HEK293T (cell line): ENCODE measurements at regions not wholly inside any gene's neighbourhood (a gene's known extent, or its start where the extent isn't known, plus 50 kb on each side); places are given as distances from the start of the nearest gene placed in this dataset.

Source experiments
- CTCF ChIA-PET: fragments of 350-600 bp; formaldehyde crosslinking; extraction: SDS; loops from one replicate; lab custom pipeline; 2021; ENCODE audit warnings: antibody characterized with exemption, inconsistent platforms; lab: Yijun Ruan, JAX
- POLR2A ChIA-PET: fragments of 350-600 bp; formaldehyde crosslinking; extraction: SDS; loops from one replicate; lab custom pipeline; 2020; ENCODE audit warnings: antibody characterized with exemption, inconsistent platforms; lab: Yijun Ruan, JAX
- DNase-seq: peaks from one replicate; pipeline ENCODE4 v3.0.0; 2012; ENCODE audit warnings: mixed read lengths; ENCODE audit errors: extremely low spot score
- ARNT ChIP-seq: fragments of 450-650 bp; IDR thresholded peaks from 2 replicates; pipeline ENCODE4 v1.6.1; 2017; ENCODE audit warnings: mild to moderate bottlenecking
- BHLHE40 ChIP-seq: fragments of 450-650 bp; IDR thresholded peaks from 2 replicates; pipeline ENCODE4 v1.6.1; 2016; ENCODE audit warnings: mild to moderate bottlenecking, moderate library complexity, borderline replicate concordance
- CTBP1 ChIP-seq: fragments of 450-650 bp; IDR thresholded peaks from 2 replicates; pipeline ENCODE4 v1.6.1; 2016; ENCODE audit warnings: borderline replicate concordance
- ELF4 ChIP-seq: fragments of 450-650 bp; IDR thresholded peaks from 2 replicates; pipeline ENCODE4 v1.6.1; 2017; ENCODE audit warnings: antibody characterized with exemption
- FOXA1 ChIP-seq: fragments of 450-650 bp; IDR thresholded peaks from 2 replicates; pipeline ENCODE4 v1.6.1; 2016; ENCODE audit warnings: mild to moderate bottlenecking
- FOXK2 ChIP-seq: fragments of 450-650 bp; IDR thresholded peaks from 2 replicates; pipeline ENCODE4 v1.6.1; 2016; ENCODE audit warnings: mild to moderate bottlenecking
- FOXM1 ChIP-seq: fragments of 450-650 bp; IDR thresholded peaks from 2 replicates; pipeline ENCODE4 v1.6.1; 2017; ENCODE audit warnings: mild to moderate bottlenecking, borderline replicate concordance
- HDGF ChIP-seq: fragments of 450-650 bp; IDR thresholded peaks from 2 replicates; pipeline ENCODE4 v1.6.1; 2017; ENCODE audit warnings: antibody characterized with exemption, borderline replicate concordance
- L3MBTL2 ChIP-seq: fragments of 450-650 bp; conservative IDR thresholded peaks from 2 replicates; pipeline ENCODE4 v1.6.1; 2016; ENCODE audit warnings: mild to moderate bottlenecking
- LEF1 ChIP-seq: fragments of 450-650 bp; IDR thresholded peaks from 2 replicates; pipeline ENCODE4 v1.6.1; 2017; ENCODE audit warnings: mild to moderate bottlenecking, borderline replicate concordance
- NFRKB ChIP-seq: fragments of 450-650 bp; IDR thresholded peaks from 2 replicates; pipeline ENCODE4 v1.6.1; 2016; ENCODE audit warnings: mild to moderate bottlenecking, moderate library complexity
- SP1 ChIP-seq: fragments of 450-650 bp; IDR thresholded peaks from 2 replicates; pipeline ENCODE4 v1.6.1; 2017
- SUZ12 ChIP-seq: fragments of 450-650 bp; IDR thresholded peaks from 2 replicates; pipeline ENCODE4 v1.6.1; 2016; ENCODE audit warnings: mild to moderate bottlenecking
- TARDBP ChIP-seq: fragments of 450-650 bp; IDR thresholded peaks from 2 replicates; pipeline ENCODE4 v1.6.1; 2016
- ZNF384 ChIP-seq: fragments of 450-650 bp; IDR thresholded peaks from 2 replicates; pipeline ENCODE4 v1.6.1; 2016
- TF ChIP-seq, protein P1 (sequence below): fragments of 450-650 bp; IDR thresholded peaks from 2 replicates; pipeline ENCODE4 v1.6.1; 2016

GRCh38 chr11:8330896-8331295, 67.2 kb upstream of the LMO1 start:
- no peak for TF ChIP-seq BHLHE40
- TF ChIP-seq ARNT: no peak
- TF ChIP-seq L3MBTL2: no peak
- TF ChIP-seq SP1: no peak
- TF ChIP-seq FOXK2: no peak
- no peak for TF ChIP-seq LEF1
- no peak for TF ChIP-seq SUZ12
- TF ChIP-seq ELF4: no peak
- no peak for TF ChIP-seq FOXM1
- no peak for TF ChIP-seq FOXA1
- TF ChIP-seq TARDBP: no peak
- ChIA-PET POLR2A (no interaction called here), CTCF (interaction anchor here (0.6 kb wide), 2 partner anchors 16 to 107 kb away, joined by 3 to 4 read pairs; no protein-coding TSS in a partner anchor)
- DNase-seq: no peak

DNA sequence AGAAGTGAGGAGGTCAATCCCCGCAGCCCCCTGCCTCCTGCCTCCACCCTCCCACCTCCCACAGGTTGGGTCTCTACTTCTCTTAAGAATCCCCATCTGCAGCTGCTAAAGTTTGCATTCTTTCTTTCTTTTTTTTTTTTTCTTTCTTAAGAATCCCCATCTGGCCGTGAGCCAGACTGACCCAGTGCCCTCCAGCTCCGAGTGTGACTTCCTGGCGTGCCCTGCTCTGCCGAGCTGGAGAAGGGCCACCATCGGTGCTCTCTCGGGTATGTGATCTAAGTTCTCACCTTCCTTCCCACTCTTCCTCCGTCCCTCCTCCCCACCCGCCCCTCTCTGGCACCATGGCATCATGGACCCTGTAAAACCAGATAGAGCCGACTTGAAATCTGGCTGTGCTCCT, 66.7 kb upstream of the LMO1 start:
- ChIA-PET CTCF (interaction anchor here (0.6 to 0.7 kb wide), 5 partner anchors 9 to 441 kb away, joined by 3 to 6 read pairs (median 3); no protein-coding TSS in a partner anchor), POLR2A (no interaction called here)
- TF ChIP-seq SP1 (no peak), ELF4 (no peak), SUZ12 (no peak), FOXA1 (no peak), TARDBP (no peak), FOXK2 (no peak)
- DNase-seq: no peak

- ChIA-PET POLR2A (interaction anchor here (0.7 kb wide), 1 partner anchor 261 kb away, joined by 3 read pairs; no protein-coding TSS in a partner anchor), CTCF (interaction anchor here (0.6 to 0.7 kb wide), 3 partner anchors 9 to 440 kb away, joined by 3 to 6 read pairs (median 3); no protein-coding TSS in a partner anchor)
Observed at GRCh38 chr11:8329847-8330361, 66.2 kb upstream of the LMO1 start.

DNA sequence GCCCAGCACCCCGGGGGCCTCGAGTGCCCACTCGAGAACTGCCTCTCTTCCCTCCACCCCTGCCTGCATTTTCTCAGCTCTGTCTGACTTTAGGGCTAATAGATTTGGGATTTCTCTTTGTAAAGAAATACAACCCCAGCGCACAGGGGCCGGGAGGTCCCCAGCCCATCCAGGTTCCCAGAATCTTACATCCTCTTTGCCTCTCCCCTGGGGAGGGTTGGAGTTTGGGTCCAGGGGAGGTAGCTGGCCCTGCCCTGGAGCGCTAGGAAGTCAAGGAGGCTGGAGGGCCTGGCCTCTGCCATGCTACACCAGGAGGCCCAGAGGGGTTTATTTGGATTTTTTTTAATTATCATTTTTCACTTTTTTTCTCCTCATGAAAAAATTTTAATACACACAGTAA, 65.7 kb upstream of the LMO1 start:
- ChIA-PET CTCF (interaction anchor here (0.7 kb wide), 1 partner anchor 101 kb away, joined by 3 read pairs; no protein-coding TSS in a partner anchor), POLR2A (interaction anchor here (0.7 kb wide), 1 partner anchor 262 kb away, joined by 3 read pairs; no protein-coding TSS in a partner anchor)
- TF ChIP-seq FOXA1: no peak
- TF ChIP-seq L3MBTL2: no peak
- TF ChIP-seq ELF4: no peak
- TF ChIP-seq ARNT: no peak
- no peak for TF ChIP-seq BHLHE40
- TF ChIP-seq ZNF384: no peak
- TF ChIP-seq FOXK2: no peak
- TF ChIP-seq, protein P1, sequence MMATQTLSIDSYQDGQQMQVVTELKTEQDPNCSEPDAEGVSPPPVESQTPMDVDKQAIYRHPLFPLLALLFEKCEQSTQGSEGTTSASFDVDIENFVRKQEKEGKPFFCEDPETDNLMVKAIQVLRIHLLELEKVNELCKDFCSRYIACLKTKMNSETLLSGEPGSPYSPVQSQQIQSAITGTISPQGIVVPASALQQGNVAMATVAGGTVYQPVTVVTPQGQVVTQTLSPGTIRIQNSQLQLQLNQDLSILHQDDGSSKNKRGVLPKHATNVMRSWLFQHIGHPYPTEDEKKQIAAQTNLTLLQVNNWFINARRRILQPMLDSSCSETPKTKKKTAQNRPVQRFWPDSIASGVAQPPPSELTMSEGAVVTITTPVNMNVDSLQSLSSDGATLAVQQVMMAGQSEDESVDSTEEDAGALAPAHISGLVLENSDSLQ: no peak
- no peak for TF ChIP-seq TARDBP
- no peak for TF ChIP-seq SUZ12
- no peak for TF ChIP-seq SP1
- no peak for DNase-seq

More at GRCh38 chr11:8329847-8330361, 66.2 kb upstream of the LMO1 start:
- TF ChIP-seq HDGF: no peak
- TF ChIP-seq LEF1: no peak
- TF ChIP-seq ELF4: no peak
- no peak for TF ChIP-seq SUZ12
- TF ChIP-seq CTBP1: no peak
- peak; percentile 27 for DNase-seq

- ChIA-PET POLR2A (no interaction called here), CTCF (interaction anchor here (0.7 kb wide), 1 partner anchor 101 kb away, joined by 3 read pairs; no protein-coding TSS in a partner anchor)
- no peak for TF ChIP-seq HDGF
- no peak for TF ChIP-seq BHLHE40
- TF ChIP-seq FOXK2: no peak
- TF ChIP-seq, protein P1: peak; percentile 71
- no peak for TF ChIP-seq CTBP1
- TF ChIP-seq NFRKB: no peak
- TF ChIP-seq L3MBTL2: no peak
- peak; percentile 90 for DNase-seq
Observed at GRCh38 chr11:8328848-8329330, 65.2 kb upstream of the LMO1 start.

DNA sequence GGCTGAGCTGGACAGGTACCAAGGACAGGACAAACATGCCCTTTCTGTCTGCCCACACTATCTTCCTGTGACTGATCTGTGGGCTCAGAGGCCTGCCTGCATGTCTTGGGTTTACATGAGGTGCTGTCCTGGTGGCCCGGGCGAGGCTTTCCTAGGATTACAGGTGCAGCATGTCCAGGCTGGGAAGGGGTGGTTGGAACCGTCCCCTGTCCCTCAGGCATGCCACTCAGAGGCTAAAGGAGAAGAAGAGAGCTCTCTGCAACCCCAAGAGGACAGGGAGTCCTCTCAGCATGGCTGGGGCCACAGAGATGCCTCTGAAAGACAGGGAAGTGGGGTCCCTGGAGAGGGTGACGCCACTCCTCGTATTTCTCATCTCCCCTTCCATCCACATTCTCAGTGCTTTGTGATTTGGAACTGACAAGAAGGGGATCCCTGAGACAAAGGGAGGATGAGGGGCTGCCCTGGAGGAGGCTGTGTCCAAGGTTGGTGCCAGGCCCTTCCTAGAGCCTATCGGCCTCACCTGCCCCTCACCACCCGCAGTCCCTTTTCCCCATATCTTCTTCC, 64.6 kb upstream of the LMO1 start:
- ChIA-PET POLR2A (no interaction called here), CTCF (interaction anchor here (0.7 kb wide), 1 partner anchor 98 kb away, joined by 3 read pairs; no protein-coding TSS in a partner anchor)
- no peak for TF ChIP-seq LEF1
- TF ChIP-seq, protein P1: no peak
- TF ChIP-seq FOXK2: no peak
- no peak for DNase-seq
